Epidermal melanocyte (primary cell): ENCODE measurements at regions not wholly inside any gene's neighbourhood (a gene's known extent, or its start where the extent isn't known, plus 50 kb on each side); places are given as distances from the start of the nearest gene placed in this dataset.
"Not testable (repeated sequence)": the region's sequence is repeated elsewhere in the genome, so short reads cannot be mapped to it uniquely, and the experiment has no call there.

Experiments
- DNase-seq: peaks from one replicate; pipeline ENCODE4 v3.0.0; 2011; ENCODE audit warnings: low spot score; ENCODE audit not compliant: insufficient read length

DNA sequence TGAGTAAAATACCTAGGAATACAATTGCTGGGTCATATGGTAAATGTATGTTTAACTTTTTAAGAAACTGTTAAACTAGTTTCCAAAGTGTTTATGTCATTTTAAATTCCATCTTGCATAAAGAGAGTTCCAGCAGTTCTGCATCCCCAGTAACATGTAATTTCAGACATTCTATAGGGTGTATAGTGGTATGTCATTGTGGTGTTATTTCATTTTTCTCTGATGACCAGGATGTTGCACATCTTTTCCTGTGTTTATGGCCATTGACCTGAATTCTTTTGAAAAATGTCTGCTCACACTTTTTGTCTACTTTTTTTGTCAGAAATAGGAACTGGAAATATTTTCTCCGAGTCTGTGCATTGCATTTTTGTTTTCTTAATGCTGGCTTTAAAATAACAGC, 128.9 kb downstream of the TMEM200A start:
- DNase-seq, result no peak

DNA sequence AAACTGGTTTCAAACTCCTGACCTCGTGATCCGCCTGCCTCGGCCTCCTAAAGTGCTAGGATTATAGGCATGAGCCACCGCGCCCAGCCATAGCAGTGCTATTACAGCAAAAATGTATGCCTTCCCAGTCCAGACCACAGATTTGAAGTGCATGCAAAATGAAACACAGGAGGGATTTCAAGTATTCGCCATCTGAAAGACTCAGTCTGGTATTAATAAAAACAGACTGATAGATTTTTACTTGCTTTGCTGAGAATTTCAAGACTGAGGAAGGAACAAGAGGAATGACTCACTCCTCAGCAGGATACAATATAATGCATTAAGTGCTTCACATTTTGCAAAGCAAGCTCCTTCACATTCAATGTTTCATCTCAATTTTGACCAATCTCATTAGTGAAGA, 134.9 kb downstream of the TMEM200A start:
- peak; percentile 18 for DNase-seq

- no peak for DNase-seq
Measured at GRCh38 chr6:130503146-130503545, 137.3 kb downstream of the TMEM200A start.

- DNase-seq, result no peak
Measured at GRCh38 chr6:130505808-130506598, 140.2 kb downstream of the TMEM200A start.

- DNase-seq, result not testable (repeated sequence)
Measured at GRCh38 chr6:130507005-130507665, 141.3 kb downstream of the TMEM200A start.

DNA sequence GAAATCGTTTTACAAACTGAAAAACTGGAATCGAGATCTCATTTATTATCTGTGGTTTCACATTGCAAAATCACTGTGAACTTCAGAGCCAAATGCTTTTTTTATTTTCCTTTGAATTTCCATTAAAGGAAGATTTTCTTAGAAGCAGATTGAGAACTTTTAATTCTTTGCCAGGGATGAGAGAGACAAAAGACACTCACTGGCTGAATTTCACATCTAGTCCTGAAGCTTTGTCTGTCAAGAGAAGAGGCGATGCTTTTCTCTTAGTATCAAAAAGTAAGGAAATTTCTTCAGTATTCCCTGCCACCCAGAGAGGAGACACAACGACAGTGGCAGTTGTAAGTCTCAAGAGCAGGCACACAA, 141.8 kb downstream of the TMEM200A start:
- DNase-seq, result no peak

GRCh38 chr6:130513770-130514169, 148.0 kb downstream of the TMEM200A start:
- peak; percentile 20 for DNase-seq

DNA sequence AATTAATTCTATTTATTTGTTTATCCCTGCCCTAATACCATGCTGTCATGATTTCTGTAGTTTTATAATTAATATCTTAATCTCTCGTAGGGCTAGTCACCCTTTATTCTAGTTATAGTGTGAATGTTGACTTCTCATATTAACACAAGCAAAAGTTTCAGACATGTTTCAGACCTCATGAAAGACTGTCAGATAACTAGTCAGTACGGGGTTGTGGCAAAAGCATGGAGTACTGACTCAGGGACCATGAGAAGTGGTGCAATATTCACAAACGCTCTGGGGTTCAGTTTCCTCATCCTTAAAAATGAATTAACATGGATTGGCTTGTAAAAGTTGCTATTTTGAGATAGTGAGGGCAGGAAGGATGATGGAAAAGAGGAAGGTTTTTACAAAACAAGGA, 148.9 kb downstream of the TMEM200A start:
- no peak for DNase-seq

GRCh38 chr6:130515306-130515705, 149.5 kb downstream of the TMEM200A start:
- DNase-seq, result no peak

- DNase-seq, result no peak
Measured at GRCh38 chr6:130516604-130517003, 150.8 kb downstream of the TMEM200A start.

GRCh38 chr6:130517444-130517931, 151.7 kb downstream of the TMEM200A start:
- no peak for DNase-seq

DNA sequence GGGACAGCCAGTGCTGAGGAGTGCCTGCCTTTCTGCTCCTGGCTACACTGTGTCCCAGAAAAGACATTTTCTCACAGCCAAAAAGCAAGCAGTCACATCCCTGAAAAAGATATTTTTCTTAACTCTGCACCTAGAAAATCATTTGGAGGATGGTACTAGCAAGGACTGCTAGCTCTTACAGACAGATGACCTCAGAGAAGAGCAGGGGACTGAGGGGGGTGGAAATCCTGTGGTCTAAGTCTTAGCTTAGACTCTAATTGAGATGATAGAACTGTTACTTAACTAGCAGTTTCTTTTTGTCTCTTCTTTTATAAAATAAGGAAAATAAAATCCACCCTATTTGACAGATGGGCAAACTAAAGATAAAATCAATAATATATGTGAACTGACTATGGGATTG, 152.8 kb downstream of the TMEM200A start:
- no peak for DNase-seq

- DNase-seq, result no peak
Measured at GRCh38 chr6:130520221-130520620, 154.4 kb downstream of the TMEM200A start.

GRCh38 chr6:130520801-130521200, 155.0 kb downstream of the TMEM200A start:
- DNase-seq, result no peak

GRCh38 chr6:130524552-130524951, 158.7 kb downstream of the TMEM200A start:
- DNase-seq, result no peak

GRCh38 chr6:130525408-130525807, 159.6 kb downstream of the TMEM200A start:
- DNase-seq, result no peak

GRCh38 chr6:130526466-130526865, 160.6 kb downstream of the TMEM200A start:
- no peak for DNase-seq

GRCh38 chr6:130527173-130527572, 161.4 kb downstream of the TMEM200A start:
- DNase-seq, result no peak

- DNase-seq, result no peak
Measured at GRCh38 chr6:130529569-130530149, 163.8 kb downstream of the TMEM200A start.

DNA sequence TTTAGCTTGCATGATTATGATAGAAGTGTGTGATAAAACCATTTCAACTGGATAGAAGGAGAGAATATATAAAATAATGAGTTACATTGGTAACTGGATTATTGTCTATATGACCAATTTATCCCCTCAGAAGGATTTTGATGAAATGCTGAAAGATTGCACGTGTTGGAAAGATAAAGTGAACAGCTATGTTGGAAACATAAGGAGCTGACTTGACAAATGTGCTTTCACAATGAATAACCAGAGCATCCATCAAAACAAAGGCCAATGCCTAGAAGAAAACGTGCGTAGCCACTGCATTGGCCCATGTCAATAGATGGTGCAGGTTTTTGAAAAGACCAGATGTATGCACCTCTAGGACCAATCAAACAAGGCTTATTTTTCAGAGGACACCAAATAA, 168.8 kb downstream of the TMEM200A start:
- DNase-seq, result no peak

DNA sequence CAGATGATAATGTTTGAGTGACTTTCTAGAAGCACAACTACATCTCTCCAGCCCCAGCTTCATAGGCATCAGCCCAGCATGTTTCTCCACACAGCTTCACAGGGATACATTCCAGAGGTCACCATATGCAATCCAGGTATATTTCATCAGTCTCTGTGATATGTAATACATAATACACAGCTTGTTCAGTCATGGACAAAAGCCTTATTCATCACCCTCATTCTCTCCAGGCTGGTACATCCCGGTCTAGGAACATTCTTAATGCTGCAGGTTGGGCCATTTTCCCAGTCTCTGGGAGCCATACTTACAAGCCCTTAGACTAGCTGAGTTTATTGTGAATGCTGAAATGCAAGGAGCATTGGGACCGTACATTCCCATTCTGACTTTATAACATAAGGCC, 169.4 kb downstream of the TMEM200A start:
- DNase-seq, result no peak

DNA sequence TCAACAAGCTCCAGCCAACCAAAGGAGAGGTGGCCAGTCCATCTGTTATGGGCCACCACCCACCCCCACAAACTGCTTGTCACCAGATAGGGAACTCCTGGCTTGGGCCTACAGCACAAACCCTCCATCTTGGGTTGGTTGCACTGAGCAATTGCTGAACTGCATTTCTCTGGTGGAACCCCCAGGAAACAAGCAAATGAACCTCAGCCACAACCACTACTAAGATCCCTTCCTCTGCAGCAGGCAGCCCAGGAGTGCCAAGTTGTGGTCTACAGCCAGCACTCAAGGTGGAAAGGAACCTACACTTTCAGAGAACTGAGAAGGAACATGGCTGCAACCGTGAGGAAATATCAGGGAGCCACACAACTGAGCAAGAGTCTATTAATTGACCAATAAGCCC, 171.6 kb downstream of the TMEM200A start:
- DNase-seq, result no peak

DNA sequence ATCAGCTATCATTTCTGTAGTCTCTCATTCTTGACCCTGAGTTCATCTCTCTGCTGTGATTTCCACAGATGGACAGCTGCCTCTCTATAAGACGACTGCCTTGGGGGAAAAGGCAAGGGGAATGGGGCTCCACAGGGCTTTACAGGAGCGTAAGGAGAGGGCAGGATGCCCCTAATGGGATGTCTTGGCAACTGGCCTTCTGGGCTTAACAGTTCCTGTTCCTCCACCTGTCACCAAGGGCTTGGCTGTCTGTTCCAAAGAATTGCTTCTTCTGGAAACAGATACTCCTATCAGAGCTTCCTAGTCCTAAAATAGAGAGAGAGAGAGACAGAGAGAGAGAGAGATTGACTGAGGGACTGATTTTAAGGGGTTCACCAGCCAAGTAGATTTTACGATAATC, 181.9 kb downstream of the TMEM200A start:
- no peak for DNase-seq
